DMS 273 (cell line): ENCODE measurements at regions not wholly inside any gene's neighbourhood (a gene's known extent, or its start where the extent isn't known, plus 50 kb on each side); places are given as distances from the start of the nearest gene placed in this dataset.

Experiments
- DNase-seq: peaks from one replicate; lab custom pipeline; 2025; ENCODE audit not compliant: unreplicated experiment; lab: John Stamatoyannopoulos, UW

DNA sequence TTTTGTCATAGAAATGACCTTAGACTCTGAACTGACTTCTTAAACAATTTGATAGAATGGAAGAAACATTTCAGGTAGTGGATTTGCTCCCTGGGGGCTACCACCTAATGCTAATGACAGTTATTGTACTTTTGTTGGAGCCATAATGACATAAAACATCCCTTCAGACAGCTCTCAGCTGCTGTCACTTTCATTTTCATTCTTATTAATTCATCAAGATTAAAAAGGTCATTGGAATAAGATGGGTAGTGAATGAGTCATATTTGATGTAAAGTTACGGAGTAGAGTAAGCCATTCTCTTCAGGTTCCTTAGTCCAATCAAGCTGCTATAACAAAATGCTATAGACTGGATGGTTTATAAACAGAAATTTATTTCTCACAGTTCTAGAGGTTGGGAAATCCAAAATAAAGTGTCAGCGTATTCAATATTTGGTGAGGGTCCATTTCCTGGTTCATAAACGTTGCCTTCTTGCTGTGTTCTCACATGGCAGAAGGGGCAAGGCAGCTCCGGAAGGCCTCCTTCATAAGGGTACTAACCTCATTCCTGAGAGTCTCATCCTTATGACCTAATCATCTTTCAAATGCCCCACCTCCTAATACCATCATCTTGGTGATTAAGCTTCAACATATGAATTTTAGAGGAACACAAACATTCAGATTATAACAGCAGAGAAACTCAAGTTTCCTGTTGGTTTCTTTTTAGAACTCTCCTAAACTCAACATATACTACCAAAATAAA is 268.5 kb downstream of the ARAP2 start:
- DNase-seq, result no peak

DNA sequence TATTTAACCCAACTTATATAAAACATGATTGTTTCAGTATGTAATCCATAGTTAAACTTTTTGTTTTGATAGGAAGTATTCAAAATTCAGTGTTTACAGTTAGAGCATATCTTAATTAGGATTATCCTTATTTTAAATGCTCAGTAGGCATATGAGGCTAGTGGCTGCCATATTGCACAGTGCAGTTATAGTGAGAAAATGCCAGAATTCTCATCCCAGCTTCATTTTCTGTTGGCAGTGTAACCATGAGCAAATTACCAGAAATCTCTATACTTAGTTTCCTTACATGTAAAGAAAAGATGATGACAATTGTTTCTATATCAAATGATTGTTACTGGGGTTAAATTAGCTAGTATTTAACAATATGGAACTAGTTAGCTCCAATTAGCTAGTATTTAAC is 265.8 kb downstream of the ARAP2 start:
- DNase-seq, result no peak

GRCh38 chr4:35982318-35982717 is 262.0 kb downstream of the ARAP2 start:
- no peak for DNase-seq

DNA sequence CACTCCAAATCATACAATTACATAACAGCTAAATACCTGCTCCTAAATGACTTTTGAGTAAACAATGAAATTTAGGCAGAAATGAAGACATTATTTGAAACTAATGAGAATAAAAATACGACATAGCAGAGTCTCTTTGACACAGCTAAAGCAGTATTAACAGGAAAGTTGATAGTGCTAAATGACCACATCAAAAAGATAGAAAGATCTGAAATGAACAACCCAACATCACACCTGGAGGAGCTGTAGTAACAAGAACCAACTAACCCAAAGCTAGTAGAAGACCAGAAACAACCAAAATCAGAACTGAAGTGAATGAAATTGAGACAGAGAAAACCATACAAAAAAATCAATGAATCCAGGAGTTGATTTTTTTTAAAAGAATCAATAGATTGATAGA is 257.8 kb downstream of the ARAP2 start:
- DNase-seq, result no peak

DNA sequence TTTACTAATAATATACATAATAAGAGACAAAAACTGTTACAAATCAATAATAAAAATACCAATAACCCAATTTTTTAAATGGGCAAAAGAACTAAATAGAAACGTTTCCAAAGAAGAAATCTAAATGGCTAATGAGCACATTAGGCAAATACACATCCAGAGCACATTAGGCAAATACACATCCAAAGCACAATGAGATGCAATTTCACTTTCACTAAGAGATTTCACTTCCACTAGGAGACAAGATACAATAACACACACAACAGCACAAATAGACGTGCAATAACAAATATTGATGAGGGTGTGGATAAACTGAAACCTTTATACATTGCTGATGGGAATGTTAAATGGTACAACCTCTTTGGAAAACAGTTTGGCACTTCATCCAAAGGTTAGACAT is 250.7 kb downstream of the ARAP2 start:
- no peak for DNase-seq

DNA sequence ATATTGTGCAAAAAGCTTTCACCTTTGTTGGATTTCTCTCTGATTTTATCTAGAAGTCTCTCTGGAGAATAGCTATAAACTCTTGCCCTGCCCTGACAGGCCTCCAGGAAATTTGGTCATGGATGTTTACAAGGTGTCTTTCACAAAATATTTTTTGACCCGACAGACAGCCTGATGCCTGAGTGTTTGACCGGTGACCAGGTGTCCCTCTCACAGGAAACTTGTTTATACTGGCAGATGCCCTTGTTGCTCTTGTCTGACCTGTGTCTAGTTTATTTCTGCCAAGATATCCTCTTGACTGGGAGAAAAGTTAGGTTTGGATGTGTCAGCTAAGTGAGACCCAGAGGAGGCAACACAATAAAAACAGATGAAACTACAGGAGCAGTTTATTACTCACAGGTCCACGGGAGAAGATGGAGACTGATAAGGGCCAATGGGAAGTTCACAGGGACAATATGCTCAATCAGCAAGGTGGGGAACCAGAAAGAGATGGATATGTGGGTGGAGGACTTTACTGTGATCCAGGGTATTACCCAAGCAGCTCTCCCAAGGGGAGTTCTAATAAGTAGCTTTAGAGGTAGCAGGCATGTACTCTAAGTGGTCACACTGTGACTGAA is 243.3 kb downstream of the ARAP2 start:
- no peak for DNase-seq

- DNase-seq, result no peak
Measured at GRCh38 chr4:36003051-36003450, 241.3 kb downstream of the ARAP2 start.

- DNase-seq, result no peak
Measured at GRCh38 chr4:36004204-36004851, 240.0 kb downstream of the ARAP2 start.

DNA sequence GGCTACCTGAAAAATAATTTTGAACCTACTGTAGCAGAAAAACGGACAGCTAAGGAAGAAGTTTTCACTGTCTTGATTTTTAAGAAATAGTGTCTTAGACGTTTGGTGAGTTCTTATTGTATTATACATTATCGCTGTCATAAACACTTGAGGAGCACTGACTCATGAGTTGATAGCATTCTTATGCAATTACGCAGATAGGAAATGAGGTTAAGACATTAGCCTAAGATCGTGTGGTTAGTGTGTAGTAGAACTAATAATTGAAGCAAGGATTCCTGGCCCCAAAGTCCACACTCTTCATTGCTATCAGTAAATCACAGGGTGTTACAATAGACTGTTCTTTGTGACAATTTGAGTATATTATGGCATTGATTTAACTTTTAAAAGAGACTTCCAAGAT is 238.1 kb downstream of the ARAP2 start:
- no peak for DNase-seq

DNA sequence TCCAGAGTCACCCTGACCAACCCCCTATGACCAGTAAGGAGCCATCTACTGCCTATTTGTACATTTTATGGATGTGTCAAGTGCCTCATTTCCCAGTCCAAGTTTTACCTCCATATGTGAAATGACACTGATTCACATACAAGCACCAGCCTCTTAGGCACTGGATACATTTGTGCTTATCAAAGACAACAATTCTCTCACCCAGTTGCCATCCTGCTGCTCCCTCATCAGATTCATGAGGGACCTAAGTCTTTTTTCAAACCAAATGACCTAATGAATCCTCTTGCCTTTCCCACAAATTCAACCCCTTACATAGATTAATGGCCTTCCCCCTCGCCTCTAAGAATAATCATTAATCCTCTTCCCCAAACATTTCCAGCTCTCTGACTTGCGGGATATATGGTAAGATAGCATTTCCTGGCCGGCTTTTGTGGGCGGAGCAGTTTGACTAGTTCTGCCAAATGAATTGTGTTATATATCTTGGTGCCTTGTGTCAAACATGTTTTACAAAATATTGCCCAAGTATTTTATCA is 233.9 kb downstream of the ARAP2 start:
- no peak for DNase-seq

DNA sequence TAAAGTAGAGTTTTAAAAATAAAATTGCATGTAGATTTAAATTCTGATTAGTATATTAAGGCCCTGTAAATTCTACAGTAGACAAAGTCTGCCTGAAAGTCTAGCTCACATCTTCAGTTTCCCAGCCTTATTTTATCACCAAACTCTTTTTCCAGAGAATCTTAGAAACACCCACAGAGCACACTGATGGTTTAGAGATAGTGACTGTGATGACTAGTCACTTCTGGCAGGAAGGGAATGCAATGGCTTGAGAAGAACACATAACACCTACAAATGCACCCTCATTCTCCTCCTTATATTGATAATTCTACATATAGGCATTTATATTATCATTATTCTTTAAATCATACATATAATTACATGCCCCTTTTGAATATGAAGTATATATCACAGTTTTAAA is 232.9 kb downstream of the ARAP2 start:
- DNase-seq, result no peak

GRCh38 chr4:36012503-36012902 is 231.8 kb downstream of the ARAP2 start:
- no peak for DNase-seq

DNA sequence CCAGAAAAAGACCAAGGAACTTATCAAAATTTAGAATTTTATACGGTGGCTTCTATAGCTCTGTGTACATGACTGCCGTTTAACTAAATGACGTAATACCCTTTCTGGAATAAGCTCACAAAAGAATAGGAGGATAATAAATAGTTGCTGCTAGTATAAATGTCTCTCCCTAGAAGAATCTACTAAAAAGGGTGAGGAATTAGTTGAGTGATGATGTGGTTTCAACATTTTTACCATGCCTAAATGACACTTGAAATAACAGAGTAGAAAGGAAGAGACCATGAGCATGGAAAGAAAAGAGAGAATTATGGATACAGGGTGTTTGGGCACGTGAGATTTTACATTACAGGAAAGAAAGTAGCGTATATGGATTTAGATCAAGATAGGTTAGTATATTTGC is 231.1 kb downstream of the ARAP2 start:
- DNase-seq, result no peak
